Urinary bladder (tissue), 3 donors: ENCODE measurements at regions not wholly inside any gene's neighbourhood (a gene's known extent, or its start where the extent isn't known, plus 50 kb on each side); places are given as distances from the start of the nearest gene placed in this dataset.

Experiments
- DNase-seq: peaks from one replicate; pipeline ENCODE4 v3.0.0-alpha.2; 2015; ENCODE audit errors: extremely low spot score
- H3K27ac ChIP-seq: one replicate; pipeline ENCODE4 v1.5.1; 2013; ENCODE audit warnings: low read depth, mild to moderate bottlenecking, moderate library complexity
- H3K36me3 ChIP-seq: one replicate; pipeline ENCODE4 v1.6.1; 2013; ENCODE audit warnings: mild to moderate bottlenecking, moderate library complexity; ENCODE audit not compliant: insufficient read depth
- H3K4me1 ChIP-seq: one replicate; pipeline ENCODE4 v1.6.1; 2013; ENCODE audit warnings: mild to moderate bottlenecking, moderate library complexity; ENCODE audit not compliant: insufficient read depth
- H3K4me3 ChIP-seq: one replicate; pipeline ENCODE4 v1.5.1; 2013; ENCODE audit warnings: low read depth, low read length
- WGBS: extraction: QIAGEN DNeasy Blood & Tissue Kit; methylation state at CpG from one replicate; pipeline ENCODE4 v1.1.7; 2013; 5-methylcytosine and 5-hydroxymethylcytosine counted together
- donor health status: healthy with polysubstance abuse.
- donor health status: healthy.

- 61% methylated on average over 2 of the region's 2 CpGs for WGBS
- no peaks in the 10 kb centered on the region for H3K36me3 ChIP-seq
- no peaks in the 10 kb centered on the region for H3K4me1 ChIP-seq
- DNase-seq: no peak
- H3K4me3 ChIP-seq: no peak overlapping the region
- H3K27ac ChIP-seq: no peak overlapping the region
Measured at GRCh38 chr4:161134795-161135194, 1029.0 kb downstream of the FSTL5 start.

- no peaks in the 10 kb centered on the region for H3K36me3 ChIP-seq
- DNase-seq: no peak
- H3K27ac ChIP-seq: no peak overlapping the region
- H3K4me1 ChIP-seq: no peaks in the 10 kb centered on the region
- WGBS: 50% methylated on average over 4 of the region's 4 CpGs
- H3K4me3 ChIP-seq: no peak overlapping the region
Measured at GRCh38 chr4:161133586-161134276, 1030.1 kb downstream of the FSTL5 start.

GRCh38 chr4:161132715-161133425, 1030.9 kb downstream of the FSTL5 start:
- no peak for DNase-seq
- no peaks in the 10 kb centered on the region for H3K4me1 ChIP-seq
- H3K4me3 ChIP-seq: no peak overlapping the region
- H3K27ac ChIP-seq: no peak overlapping the region
- no peaks in the 10 kb centered on the region for H3K36me3 ChIP-seq
- 88% methylated on average over 4 of the region's 4 CpGs for WGBS

GRCh38 chr4:161121451-161121850, 1042.3 kb downstream of the FSTL5 start:
- no peaks in the 10 kb centered on the region for H3K4me1 ChIP-seq
- WGBS: 59% methylated on average over 2 of the region's 2 CpGs
- no peaks in the 10 kb centered on the region for H3K36me3 ChIP-seq
- H3K27ac ChIP-seq: no peak overlapping the region
- no peak overlapping the region for H3K4me3 ChIP-seq
- no peak for DNase-seq

GRCh38 chr4:161101881-161102280, 1061.9 kb downstream of the FSTL5 start:
- Histone ChIP-seq H3K4me3 (no peak overlapping the region), H3K27ac (no peak overlapping the region), H3K4me1 (no peaks in the 10 kb centered on the region), H3K36me3 (no peaks in the 10 kb centered on the region)
- no peak for DNase-seq
- 42% methylated on average over 1 of the region's 1 CpG for WGBS

- no peak for DNase-seq
Measured at GRCh38 chr4:161097821-161098220, 1066.0 kb downstream of the FSTL5 start.

GRCh38 chr4:161061046-161061445, 1102.8 kb downstream of the FSTL5 start:
- H3K4me3 ChIP-seq: no peak overlapping the region
- no peaks in the 10 kb centered on the region for H3K36me3 ChIP-seq
- no peak overlapping the region for H3K27ac ChIP-seq
- WGBS: 50% methylated on average over 1 of the region's 1 CpG
- no peak for DNase-seq
- no peaks in the 10 kb centered on the region for H3K4me1 ChIP-seq

More at GRCh38 chr4:161097821-161098220, 1066.0 kb downstream of the FSTL5 start:
- no peak overlapping the region for H3K4me3 ChIP-seq
- H3K27ac ChIP-seq: no peak overlapping the region
- no peaks in the 10 kb centered on the region for H3K36me3 ChIP-seq
- no peaks in the 10 kb centered on the region for H3K4me1 ChIP-seq
